GM23338 (cell line): ENCODE measurements at regions not wholly inside any gene's neighbourhood (a gene's known extent, or its start where the extent isn't known, plus 50 kb on each side); places are given as distances from the start of the nearest gene placed in this dataset.

Source experiments
- ATAC-seq: fragments of 200-7000 bp; cut with Tn5 transposase; 3 replicates; pipeline ENCODE4 v1.9.1; 2020
- DNase-seq: peaks from one replicate; pipeline ENCODE4 v3.0.0-alpha.2; 2015; ENCODE audit warnings: low spot score
- H2AFZ ChIP-seq: fragments of 200-600 bp; sonication (generic); 2 replicates; pipeline ENCODE4 v1.8.0; 2016; ENCODE audit warnings: antibody characterized with exemption, mild to moderate bottlenecking, moderate library complexity
- H3F3A ChIP-seq: fragments of 200-600 bp; sonication (generic); replicated peaks from 2 replicates; pipeline ENCODE4 v1.8.0; 2017; ENCODE audit warnings: antibody characterized with exemption, mixed run types, low read depth
- H3K27ac ChIP-seq: fragments of 200-600 bp; sonication (generic); 2 replicates; pipeline ENCODE4 v1.6.1; 2016; ENCODE audit warnings: low read depth
- H3K27me3 ChIP-seq: fragments of 200-600 bp; sonication (generic); 2 replicates; pipeline ENCODE4 v1.8.0; 2016; ENCODE audit warnings: mild to moderate bottlenecking, mixed run types, moderate library complexity; ENCODE audit not compliant: insufficient read depth
- H3K36me3 ChIP-seq: fragments of 200-600 bp; sonication (generic); 2 replicates; pipeline ENCODE4 v1.8.0; 2016; ENCODE audit warnings: mild to moderate bottlenecking; ENCODE audit not compliant: insufficient read depth
- H3K4me1 ChIP-seq: fragments of 200-600 bp; sonication (generic); 2 replicates; pipeline ENCODE4 v1.8.0; 2016; ENCODE audit warnings: mild to moderate bottlenecking, moderate library complexity; ENCODE audit not compliant: insufficient read depth
- H3K4me2 ChIP-seq: fragments of 200-600 bp; sonication (generic); 2 replicates; pipeline ENCODE4 v1.7.1; 2017; ENCODE audit warnings: mixed run types
- H3K4me3 ChIP-seq: fragments of 200-600 bp; sonication (generic); 2 replicates; pipeline ENCODE4 v1.6.1; 2016; ENCODE audit warnings: mixed run types
- H3K79me2 ChIP-seq: fragments of 200-600 bp; sonication (generic); replicated peaks from 2 replicates; pipeline ENCODE4 v1.8.0; 2017; ENCODE audit warnings: mild to moderate bottlenecking; ENCODE audit not compliant: insufficient read depth
- H3K9me2 ChIP-seq: fragments of 200-600 bp; sonication (generic); 2 replicates; pipeline ENCODE4 v1.8.0; 2017; ENCODE audit not compliant: insufficient read depth
- H4K20me1 ChIP-seq: fragments of 200-600 bp; sonication (generic); replicated peaks from 2 replicates; pipeline ENCODE4 v1.8.0; 2017; ENCODE audit warnings: mild to moderate bottlenecking; ENCODE audit not compliant: insufficient read depth
- H3K27ac Mint-ChIP-seq: 2 replicates; pipeline ENCODE4 v1.8.0; 2020; ENCODE audit warnings: inconsistent platforms, mild to moderate bottlenecking, moderate library complexity, mixed read lengths
- H3K27me3 Mint-ChIP-seq: 3 replicates; pipeline ENCODE4 v1.8.0; 2022; ENCODE audit warnings: low read depth, mild to moderate bottlenecking, moderate library complexity, mixed read lengths, inconsistent platforms; ENCODE audit not compliant: insufficient read depth, poor library complexity
- H3K36me3 Mint-ChIP-seq: 3 replicates; pipeline ENCODE4 v1.8.0; 2021; ENCODE audit warnings: low read depth, mild to moderate bottlenecking, inconsistent platforms, moderate library complexity, mixed read lengths
- H3K4me1 Mint-ChIP-seq: 3 replicates; pipeline ENCODE4 v1.8.0; 2020; ENCODE audit warnings: mild to moderate bottlenecking, inconsistent platforms, mixed read lengths
- H3K4me3 Mint-ChIP-seq: 3 replicates; pipeline ENCODE4 v1.8.0; 2021; ENCODE audit warnings: moderate library complexity, mild to moderate bottlenecking, inconsistent platforms, mixed read lengths
- H3K9me3 Mint-ChIP-seq: 3 replicates; pipeline ENCODE4 v1.8.0; 2020; ENCODE audit warnings: moderate library complexity, mild to moderate bottlenecking, inconsistent platforms, mixed read lengths
- CREB1 ChIP-seq: fragments of 250-450 bp; sonication (Bioruptor Pico); IDR thresholded peaks from 2 replicates; pipeline ENCODE4 v1.5.0; 2020; ENCODE audit warnings: low read depth, mild to moderate bottlenecking, moderate library complexity
- EZH2 ChIP-seq: fragments of 200-600 bp; sonication (generic); IDR thresholded peaks from one replicate; pipeline ENCODE4 v1.8.0; 2017; ENCODE audit warnings: antibody characterized with exemption, mild to moderate bottlenecking, low read depth; ENCODE audit not compliant: unreplicated experiment
- EZH2phosphoT487 ChIP-seq: fragments of 200-600 bp; sonication (generic); IDR thresholded peaks from one replicate; pipeline ENCODE4 v1.8.1; 2018; ENCODE audit warnings: antibody characterized with exemption; ENCODE audit not compliant: unreplicated experiment
- JUNB ChIP-seq: IDR thresholded peaks from one replicate; pipeline ENCODE4 v1.6.1; 2016; ENCODE audit warnings: antibody characterized with exemption; ENCODE audit not compliant: unreplicated experiment
- NANOG ChIP-seq: IDR thresholded peaks from 2 replicates; pipeline ENCODE4 v1.6.1; 2016; ENCODE audit warnings: antibody characterized with exemption, borderline replicate concordance
- POLR2AphosphoS5 ChIP-seq: IDR thresholded peaks from 2 replicates; pipeline ENCODE4 v1.6.1; 2016; ENCODE audit warnings: antibody characterized with exemption, low read depth
- STAT1 ChIP-seq: IDR thresholded peaks from one replicate; pipeline ENCODE4 v1.6.1; 2016; ENCODE audit warnings: antibody characterized with exemption; ENCODE audit not compliant: unreplicated experiment
- ZNF114 ChIP-seq: fragments of 250-450 bp; sonication (Bioruptor Pico); IDR thresholded peaks from 2 replicates; pipeline ENCODE4 v1.5.0; 2020; ENCODE audit warnings: mild to moderate bottlenecking, moderate library complexity
- ZNF331 ChIP-seq: fragments of 250-450 bp; sonication (Bioruptor Pico); IDR thresholded peaks from 2 replicates; pipeline ENCODE4 v1.5.0; 2020; ENCODE audit warnings: low read depth, mild to moderate bottlenecking, moderate library complexity
- TF ChIP-seq, protein P1 (sequence below): IDR thresholded peaks from one replicate; pipeline ENCODE4 v1.6.1; 2018; ENCODE audit warnings: antibody characterized with exemption; ENCODE audit not compliant: unreplicated experiment
- TF ChIP-seq, protein P2 (sequence below): IDR thresholded peaks from 2 replicates; pipeline ENCODE4 v1.6.1; 2016; ENCODE audit warnings: antibody characterized with exemption
- TF ChIP-seq, protein P3 (sequence below), 2 experiments: fragments of 200-600 bp in 1 of 2; sonication (generic) in 1 of 2; conservative IDR thresholded peaks; 2 replicates each; pipeline versions ENCODE4 v1.5.1 to v1.6.1; 2016 to 2017; ENCODE audit warnings: antibody characterized with exemption in 2 of 2, low read depth in 2 of 2, mild to moderate bottlenecking in 2 of 2, moderate library complexity in 1 of 2
- TF ChIP-seq, protein P4 (sequence below): fragments of 250-450 bp; sonication (Bioruptor Pico); IDR thresholded peaks from 2 replicates; pipeline ENCODE4 v1.5.0; 2020; ENCODE audit warnings: mild to moderate bottlenecking, moderate library complexity

DNA sequence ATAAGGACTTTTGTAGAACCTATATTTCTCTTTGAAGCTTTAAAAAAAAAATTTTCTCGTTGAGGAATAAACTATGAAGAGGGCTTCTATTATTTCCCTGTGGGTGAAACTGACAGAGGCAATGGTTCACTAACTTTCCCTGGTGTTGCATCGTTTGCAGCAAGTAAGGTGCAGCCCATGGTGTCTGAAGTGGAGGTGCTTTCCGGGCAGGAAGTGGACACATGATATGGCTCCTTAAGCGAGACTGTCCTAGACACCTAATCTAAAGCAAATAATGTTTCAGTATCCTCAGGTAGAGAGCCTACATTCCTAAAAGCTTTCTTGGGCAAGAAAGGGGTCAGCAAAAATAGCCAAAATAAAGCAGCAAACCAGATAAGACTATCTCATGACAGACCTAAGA is 437.6 kb upstream of the ARGLU1 start:
- TF ChIP-seq, protein P1, sequence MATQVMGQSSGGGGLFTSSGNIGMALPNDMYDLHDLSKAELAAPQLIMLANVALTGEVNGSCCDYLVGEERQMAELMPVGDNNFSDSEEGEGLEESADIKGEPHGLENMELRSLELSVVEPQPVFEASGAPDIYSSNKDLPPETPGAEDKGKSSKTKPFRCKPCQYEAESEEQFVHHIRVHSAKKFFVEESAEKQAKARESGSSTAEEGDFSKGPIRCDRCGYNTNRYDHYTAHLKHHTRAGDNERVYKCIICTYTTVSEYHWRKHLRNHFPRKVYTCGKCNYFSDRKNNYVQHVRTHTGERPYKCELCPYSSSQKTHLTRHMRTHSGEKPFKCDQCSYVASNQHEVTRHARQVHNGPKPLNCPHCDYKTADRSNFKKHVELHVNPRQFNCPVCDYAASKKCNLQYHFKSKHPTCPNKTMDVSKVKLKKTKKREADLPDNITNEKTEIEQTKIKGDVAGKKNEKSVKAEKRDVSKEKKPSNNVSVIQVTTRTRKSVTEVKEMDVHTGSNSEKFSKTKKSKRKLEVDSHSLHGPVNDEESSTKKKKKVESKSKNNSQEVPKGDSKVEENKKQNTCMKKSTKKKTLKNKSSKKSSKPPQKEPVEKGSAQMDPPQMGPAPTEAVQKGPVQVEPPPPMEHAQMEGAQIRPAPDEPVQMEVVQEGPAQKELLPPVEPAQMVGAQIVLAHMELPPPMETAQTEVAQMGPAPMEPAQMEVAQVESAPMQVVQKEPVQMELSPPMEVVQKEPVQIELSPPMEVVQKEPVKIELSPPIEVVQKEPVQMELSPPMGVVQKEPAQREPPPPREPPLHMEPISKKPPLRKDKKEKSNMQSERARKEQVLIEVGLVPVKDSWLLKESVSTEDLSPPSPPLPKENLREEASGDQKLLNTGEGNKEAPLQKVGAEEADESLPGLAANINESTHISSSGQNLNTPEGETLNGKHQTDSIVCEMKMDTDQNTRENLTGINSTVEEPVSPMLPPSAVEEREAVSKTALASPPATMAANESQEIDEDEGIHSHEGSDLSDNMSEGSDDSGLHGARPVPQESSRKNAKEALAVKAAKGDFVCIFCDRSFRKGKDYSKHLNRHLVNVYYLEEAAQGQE, result no peak
- TF ChIP-seq ZNF331 (CRISPR knock-in tag) (no peak), POLR2AphosphoS5 (no peak), CREB1 (no peak), STAT1 (no peak), EZH2phosphoT487 (no peak), ZNF114 (no peak), NANOG (no peak), JUNB (no peak), EZH2 (no peak)
- TF ChIP-seq, protein P2, sequence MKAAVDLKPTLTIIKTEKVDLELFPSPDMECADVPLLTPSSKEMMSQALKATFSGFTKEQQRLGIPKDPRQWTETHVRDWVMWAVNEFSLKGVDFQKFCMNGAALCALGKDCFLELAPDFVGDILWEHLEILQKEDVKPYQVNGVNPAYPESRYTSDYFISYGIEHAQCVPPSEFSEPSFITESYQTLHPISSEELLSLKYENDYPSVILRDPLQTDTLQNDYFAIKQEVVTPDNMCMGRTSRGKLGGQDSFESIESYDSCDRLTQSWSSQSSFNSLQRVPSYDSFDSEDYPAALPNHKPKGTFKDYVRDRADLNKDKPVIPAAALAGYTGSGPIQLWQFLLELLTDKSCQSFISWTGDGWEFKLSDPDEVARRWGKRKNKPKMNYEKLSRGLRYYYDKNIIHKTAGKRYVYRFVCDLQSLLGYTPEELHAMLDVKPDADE, result no peak
- TF ChIP-seq, protein P3, sequence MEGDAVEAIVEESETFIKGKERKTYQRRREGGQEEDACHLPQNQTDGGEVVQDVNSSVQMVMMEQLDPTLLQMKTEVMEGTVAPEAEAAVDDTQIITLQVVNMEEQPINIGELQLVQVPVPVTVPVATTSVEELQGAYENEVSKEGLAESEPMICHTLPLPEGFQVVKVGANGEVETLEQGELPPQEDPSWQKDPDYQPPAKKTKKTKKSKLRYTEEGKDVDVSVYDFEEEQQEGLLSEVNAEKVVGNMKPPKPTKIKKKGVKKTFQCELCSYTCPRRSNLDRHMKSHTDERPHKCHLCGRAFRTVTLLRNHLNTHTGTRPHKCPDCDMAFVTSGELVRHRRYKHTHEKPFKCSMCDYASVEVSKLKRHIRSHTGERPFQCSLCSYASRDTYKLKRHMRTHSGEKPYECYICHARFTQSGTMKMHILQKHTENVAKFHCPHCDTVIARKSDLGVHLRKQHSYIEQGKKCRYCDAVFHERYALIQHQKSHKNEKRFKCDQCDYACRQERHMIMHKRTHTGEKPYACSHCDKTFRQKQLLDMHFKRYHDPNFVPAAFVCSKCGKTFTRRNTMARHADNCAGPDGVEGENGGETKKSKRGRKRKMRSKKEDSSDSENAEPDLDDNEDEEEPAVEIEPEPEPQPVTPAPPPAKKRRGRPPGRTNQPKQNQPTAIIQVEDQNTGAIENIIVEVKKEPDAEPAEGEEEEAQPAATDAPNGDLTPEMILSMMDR (conservative IDR thresholded peaks at IDR 0.05; ENCODE audit: low read depth in 2 of 2), result no peak
- TF ChIP-seq, protein P4, sequence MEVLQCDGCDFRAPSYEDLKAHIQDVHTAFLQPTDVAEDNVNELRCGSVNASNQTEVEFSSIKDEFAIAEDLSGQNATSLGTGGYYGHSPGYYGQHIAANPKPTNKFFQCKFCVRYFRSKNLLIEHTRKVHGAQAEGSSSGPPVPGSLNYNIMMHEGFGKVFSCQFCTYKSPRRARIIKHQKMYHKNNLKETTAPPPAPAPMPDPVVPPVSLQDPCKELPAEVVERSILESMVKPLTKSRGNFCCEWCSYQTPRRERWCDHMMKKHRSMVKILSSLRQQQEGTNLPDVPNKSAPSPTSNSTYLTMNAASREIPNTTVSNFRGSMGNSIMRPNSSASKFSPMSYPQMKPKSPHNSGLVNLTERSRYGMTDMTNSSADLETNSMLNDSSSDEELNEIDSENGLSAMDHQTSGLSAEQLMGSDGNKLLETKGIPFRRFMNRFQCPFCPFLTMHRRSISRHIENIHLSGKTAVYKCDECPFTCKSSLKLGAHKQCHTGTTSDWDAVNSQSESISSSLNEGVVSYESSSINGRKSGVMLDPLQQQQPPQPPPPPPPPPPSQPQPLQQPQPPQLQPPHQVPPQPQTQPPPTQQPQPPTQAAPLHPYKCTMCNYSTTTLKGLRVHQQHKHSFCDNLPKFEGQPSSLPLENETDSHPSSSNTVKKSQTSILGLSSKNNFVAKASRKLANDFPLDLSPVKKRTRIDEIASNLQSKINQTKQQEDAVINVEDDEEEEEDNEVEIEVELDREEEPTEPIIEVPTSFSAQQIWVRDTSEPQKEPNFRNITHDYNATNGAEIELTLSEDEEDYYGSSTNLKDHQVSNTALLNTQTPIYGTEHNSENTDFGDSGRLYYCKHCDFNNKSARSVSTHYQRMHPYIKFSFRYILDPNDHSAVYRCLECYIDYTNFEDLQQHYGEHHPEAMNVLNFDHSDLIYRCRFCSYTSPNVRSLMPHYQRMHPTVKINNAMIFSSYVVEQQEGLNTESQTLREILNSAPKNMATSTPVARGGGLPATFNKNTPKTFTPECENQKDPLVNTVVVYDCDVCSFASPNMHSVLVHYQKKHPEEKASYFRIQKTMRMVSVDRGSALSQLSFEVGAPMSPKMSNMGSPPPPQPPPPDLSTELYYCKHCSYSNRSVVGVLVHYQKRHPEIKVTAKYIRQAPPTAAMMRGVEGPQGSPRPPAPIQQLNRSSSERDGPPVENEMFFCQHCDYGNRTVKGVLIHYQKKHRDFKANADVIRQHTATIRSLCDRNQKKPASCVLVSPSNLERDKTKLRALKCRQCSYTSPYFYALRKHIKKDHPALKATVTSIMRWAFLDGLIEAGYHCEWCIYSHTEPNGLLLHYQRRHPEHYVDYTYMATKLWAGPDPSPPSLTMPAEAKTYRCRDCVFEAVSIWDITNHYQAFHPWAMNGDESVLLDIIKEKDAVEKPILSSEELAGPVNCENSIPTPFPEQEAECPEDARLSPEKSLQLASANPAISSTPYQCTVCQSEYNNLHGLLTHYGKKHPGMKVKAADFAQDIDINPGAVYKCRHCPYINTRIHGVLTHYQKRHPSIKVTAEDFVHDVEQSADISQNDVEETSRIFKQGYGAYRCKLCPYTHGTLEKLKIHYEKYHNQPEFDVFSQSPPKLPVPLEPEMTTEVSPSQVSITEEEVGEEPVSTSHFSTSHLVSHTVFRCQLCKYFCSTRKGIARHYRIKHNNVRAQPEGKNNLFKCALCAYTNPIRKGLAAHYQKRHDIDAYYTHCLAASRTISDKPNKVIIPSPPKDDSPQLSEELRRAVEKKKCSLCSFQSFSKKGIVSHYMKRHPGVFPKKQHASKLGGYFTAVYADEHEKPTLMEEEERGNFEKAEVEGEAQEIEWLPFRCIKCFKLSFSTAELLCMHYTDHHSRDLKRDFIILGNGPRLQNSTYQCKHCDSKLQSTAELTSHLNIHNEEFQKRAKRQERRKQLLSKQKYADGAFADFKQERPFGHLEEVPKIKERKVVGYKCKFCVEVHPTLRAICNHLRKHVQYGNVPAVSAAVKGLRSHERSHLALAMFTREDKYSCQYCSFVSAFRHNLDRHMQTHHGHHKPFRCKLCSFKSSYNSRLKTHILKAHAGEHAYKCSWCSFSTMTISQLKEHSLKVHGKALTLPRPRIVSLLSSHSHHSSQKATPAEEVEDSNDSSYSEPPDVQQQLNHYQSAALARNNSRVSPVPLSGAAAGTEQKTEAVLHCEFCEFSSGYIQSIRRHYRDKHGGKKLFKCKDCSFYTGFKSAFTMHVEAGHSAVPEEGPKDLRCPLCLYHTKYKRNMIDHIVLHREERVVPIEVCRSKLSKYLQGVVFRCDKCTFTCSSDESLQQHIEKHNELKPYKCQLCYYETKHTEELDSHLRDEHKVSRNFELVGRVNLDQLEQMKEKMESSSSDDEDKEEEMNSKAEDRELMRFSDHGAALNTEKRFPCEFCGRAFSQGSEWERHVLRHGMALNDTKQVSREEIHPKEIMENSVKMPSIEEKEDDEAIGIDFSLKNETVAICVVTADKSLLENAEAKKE (CRISPR knock-in tag), result no peak
- Mint-ChIP-seq H3K4me1 (no peaks in the 10 kb centered on the region), H3K27me3 (peaks cover under 1% of the 10 kb centered on the region), H3K36me3 (no peaks in the 10 kb centered on the region), H3K4me3 (no peak overlapping the region), H3K27ac (peak overlapping the region; percentile 30; the same call in 1 of the 2 replicates), H3K9me3 (no peaks in the 10 kb centered on the region)
- no peaks in the 10 kb centered on the region for H4K20me1 ChIP-seq
- no peak overlapping the region for H3K27ac ChIP-seq
- H3K4me3 ChIP-seq, result no peak overlapping the region
- no peaks in the 10 kb centered on the region for H3K27me3 ChIP-seq
- H2AFZ ChIP-seq, result no peak overlapping the region
- H3K9me2 ChIP-seq, result no peaks in the 10 kb centered on the region
- DNase-seq (no peak), ATAC-seq (no peak)
- H3K4me2 ChIP-seq, result no peak overlapping the region
- no peaks in the 10 kb centered on the region for H3K4me1 ChIP-seq
- H3K79me2 ChIP-seq, result no peaks in the 10 kb centered on the region
- H3K36me3 ChIP-seq, result no peaks in the 10 kb centered on the region
- H3F3A ChIP-seq, result no peaks in the 10 kb centered on the region
